Kidney (tissue), 13 donors: ENCODE measurements at regions not wholly inside any gene's neighbourhood (a gene's known extent, or its start where the extent isn't known, plus 50 kb on each side); places are given as distances from the start of the nearest gene placed in this dataset.

Experiments
- DNase-seq, 5 donors: peaks; one replicate each; pipeline ENCODE4 v3.0.0-alpha.2; 2013 to 2020
- FAIRE-seq: peaks from 2 replicates; lab custom pipeline; 2012; peaks lifted over from hg19 to GRCh38; lab: Jason Lieb, UNC
- H3K27ac ChIP-seq, 2 donors: one replicate each; pipeline ENCODE4 v1.7.0; 2013; ENCODE audit warnings: low read depth in 2 of 2, low read length in 2 of 2, inconsistent platforms in 1 of 2
- H3K27me3 ChIP-seq: one replicate; pipeline ENCODE4 v1.7.1; 2013; ENCODE audit warnings: low read length, inconsistent platforms; ENCODE audit not compliant: control insufficient read depth, insufficient read depth
- H3K36me3 ChIP-seq, 3 donors: one replicate each; pipeline versions ENCODE4 v1.7.0 to v1.7.1; 2013; ENCODE audit warnings: low read length in 3 of 3, control low read depth in 1 of 3, inconsistent platforms in 1 of 3; ENCODE audit not compliant: insufficient read depth in 3 of 3, control insufficient read depth in 2 of 3
- H3K4me1 ChIP-seq, 3 donors: one replicate each; pipeline versions ENCODE4 v1.7.0 to v1.7.1; 2013; ENCODE audit warnings: low read length in 3 of 3, inconsistent platforms in 1 of 3, low read depth in 1 of 3; ENCODE audit not compliant: control insufficient read depth in 2 of 3, insufficient read depth in 2 of 3
- H3K4me3 ChIP-seq, 3 donors: one replicate each; pipeline versions ENCODE4 v1.7.0 to v1.8.1; 2013; ENCODE audit warnings: low read length in 3 of 3, control low read depth in 1 of 3, inconsistent platforms in 1 of 3
- H3K9ac ChIP-seq, 3 donors: one replicate each; pipeline versions ENCODE4 v1.7.0 to v1.7.1; 2013; ENCODE audit warnings: low read length in 3 of 3, control low read depth in 1 of 3, inconsistent platforms in 1 of 3
- H3K9me3 ChIP-seq, 3 donors: one replicate each; pipeline versions ENCODE4 v1.7.0 to v1.7.1; 2013; ENCODE audit warnings: low read length in 3 of 3, control low read depth in 1 of 3, inconsistent platforms in 1 of 3; ENCODE audit not compliant: control insufficient read depth in 2 of 3, insufficient read depth in 1 of 3
- CTCF ChIP-seq: IDR thresholded peaks from 3 replicates; pipeline ENCODE4 v1.5.1; 2012; ENCODE audit warnings: mild to moderate bottlenecking, moderate library complexity, borderline replicate concordance; ENCODE audit not compliant: insufficient read depth; ENCODE audit errors: extremely low read depth
- intact Hi-C: fragments of 100-400 bp; cut with DNase I; formaldehyde crosslinking; loops from one replicate; pipeline ENCODE4 v1.11.1; 2022
- donor health status: control.
- donor health status: control.
- donor health status: control.
- donor health status: control.
- donor health status: control.
- donor health status: DM: yes; HTN: yes; CAD: no.
- donor health status: Normal renal cell carcinoma (clear cell type).

- FAIRE-seq (no peak), DNase-seq (no peak)
- Histone ChIP-seq H3K9me3 (no peaks in the 10 kb centered on the region), H3K36me3 (no peaks in the 10 kb centered on the region), H3K4me1 (no peaks in the 10 kb centered on the region), H3K4me3 (no peak overlapping the region), H3K27ac (no peak overlapping the region), H3K9ac (no peak overlapping the region), H3K27me3 (no peaks in the 10 kb centered on the region)
- intact Hi-C loops: no loop called here
- TF ChIP-seq CTCF: no peak
Observed at GRCh38 chr1:29707796-29708195, 471.5 kb downstream of the PTPRU start.

GRCh38 chr1:29706936-29707335 is 470.6 kb downstream of the PTPRU start:
- Histone ChIP-seq H3K27ac (no peak overlapping the region), H3K36me3 (no peaks in the 10 kb centered on the region), H3K27me3 (no peaks in the 10 kb centered on the region), H3K9ac (no peak overlapping the region), H3K4me3 (no peak overlapping the region), H3K9me3 (no peaks in the 10 kb centered on the region), H3K4me1 (no peaks in the 10 kb centered on the region)
- peak; percentile 10 for TF ChIP-seq CTCF
- intact Hi-C loops: no loop called here
- no peak for FAIRE-seq
- peak in 4 of 5 donors; percentile 55 to 73 (median 68) for DNase-seq

GRCh38 chr1:29704430-29704829 is 468.1 kb downstream of the PTPRU start:
- no peak overlapping the region for H3K4me3 ChIP-seq
- H3K27ac ChIP-seq: no peak overlapping the region
- no peaks in the 10 kb centered on the region for H3K4me1 ChIP-seq
- H3K9me3 ChIP-seq: no peaks in the 10 kb centered on the region
- no peaks in the 10 kb centered on the region for H3K36me3 ChIP-seq
- H3K9ac ChIP-seq: no peak overlapping the region
- intact Hi-C loops: no loop called here
- no peak for DNase-seq
- no peaks in the 10 kb centered on the region for H3K27me3 ChIP-seq
- no peak for TF ChIP-seq CTCF
- no peak for FAIRE-seq
